Left lung (tissue), 4 donors: ENCODE measurements at regions not wholly inside any gene's neighbourhood (a gene's known extent, or its start where the extent isn't known, plus 50 kb on each side); places are given as distances from the start of the nearest gene placed in this dataset.

Experiments
- ATAC-seq: fragments of 200-7000 bp; cut with Tn5 transposase; one replicate; pipeline ENCODE4 v1.9.1; 2020; ENCODE audit warnings: moderate library complexity
- DNase-seq, 4 donors: peaks; one replicate each; pipeline ENCODE4 v3.0.0-alpha.2; 2013 to 2020
- H3K27ac ChIP-seq, 2 donors: fragments of 200-600 bp; sonication (generic) in 1 of 2; one replicate each; pipeline versions ENCODE4 v1.5.0 to v1.8.0; 2020 to 2021
- H3K27me3 ChIP-seq, 2 donors: fragments of 200-600 bp; sonication (generic) in 1 of 2; one replicate each; pipeline versions ENCODE4 v1.5.0 to v1.8.0; 2020 to 2021
- H3K36me3 ChIP-seq, 2 donors: fragments of 200-600 bp; sonication (generic) in 1 of 2; one replicate each; pipeline versions ENCODE4 v1.5.0 to v1.8.0; 2020 to 2021
- H3K4me1 ChIP-seq, 2 donors: fragments of 200-600 bp; one replicate each; pipeline ENCODE4 v1.8.0; 2021
- H3K4me3 ChIP-seq, 2 donors: fragments of 200-600 bp; sonication (generic) in 1 of 2; one replicate each; pipeline versions ENCODE4 v1.5.0 to v1.8.0; 2020 to 2021; ENCODE audit warnings: mild to moderate bottlenecking in 1 of 2
- H3K9me3 ChIP-seq, 2 donors: fragments of 200-600 bp; sonication (generic) in 1 of 2; one replicate each; pipeline versions ENCODE4 v1.5.0 to v1.8.0; 2020 to 2021
- CTCF ChIP-seq, 2 donors: fragments of 200-600 bp; sonication (generic) in 1 of 2; IDR thresholded peaks; one replicate each; pipeline versions ENCODE4 v1.5.0 to v1.8.0; 2021; ENCODE audit warnings: antibody characterized with exemption in 2 of 2
- intact Hi-C, 2 donors: fragments of 100-400 bp; cut with DNase I; formaldehyde crosslinking; loops; one replicate each; pipeline versions ENCODE4 v1.11.2 to v1.14.2; 2022
- donor health status: DM: no; HTN: yes; CAD: no.
- donor health status: DM: no; HTN: no; CAD: no.

- Histone ChIP-seq H3K27ac (no peak overlapping the region), H3K4me1 (no peaks in the 10 kb centered on the region), H3K27me3 (no peaks in the 10 kb centered on the region), H3K36me3 (no peaks in the 10 kb centered on the region), H3K4me3 (no peak overlapping the region), H3K9me3 (no peaks in the 10 kb centered on the region)
- no peak for ATAC-seq
- DNase-seq, result no peak
- no peak for TF ChIP-seq CTCF (IDR thresholded peaks at IDR 0.05)
- intact Hi-C loops, result no loop called here
Measured at GRCh38 chr4:111572470-111572869, 572.8 kb upstream of the FAM241A start.

- Histone ChIP-seq H3K27ac (no peak overlapping the region), H3K4me3 (no peak overlapping the region), H3K27me3 (no peaks in the 10 kb centered on the region), H3K36me3 (no peaks in the 10 kb centered on the region), H3K9me3 (no peaks in the 10 kb centered on the region), H3K4me1 (no peaks in the 10 kb centered on the region)
- DNase-seq (no peak), ATAC-seq (no peak)
- intact Hi-C loops, result no loop called here
- no peak for TF ChIP-seq CTCF (IDR thresholded peaks at IDR 0.05)
Measured at GRCh38 chr4:111573386-111573785, 571.9 kb upstream of the FAM241A start.

GRCh38 chr4:111579767-111580166, 565.5 kb upstream of the FAM241A start:
- Histone ChIP-seq H3K4me3 (no peak overlapping the region), H3K36me3 (no peaks in the 10 kb centered on the region), H3K27ac (no peak overlapping the region), H3K27me3 (no peaks in the 10 kb centered on the region), H3K4me1 (no peaks in the 10 kb centered on the region), H3K9me3 (peaks cover 0 to 11% of the 10 kb centered on the region in 2 donors)
- DNase-seq (no peak), ATAC-seq (no peak)
- no peak for TF ChIP-seq CTCF (IDR thresholded peaks at IDR 0.05)
- intact Hi-C loops, result no loop called here

- DNase-seq (no peak), ATAC-seq (no peak)
- no peaks in the 10 kb centered on the region for H3K9me3 ChIP-seq
- TF ChIP-seq CTCF (IDR thresholded peaks at IDR 0.05), result no peak
- no peak overlapping the region for H3K4me3 ChIP-seq
- no peaks in the 10 kb centered on the region for H3K4me1 ChIP-seq
- intact Hi-C loops, result no loop called here
- H3K27me3 ChIP-seq, result no peaks in the 10 kb centered on the region
- H3K27ac ChIP-seq, result no peak overlapping the region
- no peaks in the 10 kb centered on the region for H3K36me3 ChIP-seq
Measured at GRCh38 chr4:111595456-111595855, 549.8 kb upstream of the FAM241A start.

- Histone ChIP-seq H3K4me1 (no peaks in the 10 kb centered on the region), H3K9me3 (no peaks in the 10 kb centered on the region), H3K4me3 (no peak overlapping the region), H3K27ac (no peak overlapping the region), H3K27me3 (no peaks in the 10 kb centered on the region), H3K36me3 (no peaks in the 10 kb centered on the region)
- DNase-seq, result no peak
- no peak for ATAC-seq
- intact Hi-C loops, result no loop called here
- TF ChIP-seq CTCF (IDR thresholded peaks at IDR 0.05), result no peak
Measured at GRCh38 chr4:111596491-111596890, 548.8 kb upstream of the FAM241A start.
